Mesendoderm (in vitro differentiated cells): ENCODE measurements at regions not wholly inside any gene's neighbourhood (a gene's known extent, or its start where the extent isn't known, plus 50 kb on each side); places are given as distances from the start of the nearest gene placed in this dataset.
"Not testable (repeated sequence)": the region's sequence is repeated elsewhere in the genome, so short reads cannot be mapped to it uniquely, and the experiment has no call there.

Experiments used
- DNase-seq: peaks from one replicate; pipeline ENCODE4 v3.0.0; 2013
- H2AK5ac ChIP-seq: 2 replicates; pipeline ENCODE4 v1.6.1; 2013; ENCODE audit warnings: low read length, inconsistent platforms
- H2BK120ac ChIP-seq: 2 replicates; pipeline ENCODE4 v1.6.1; 2013; ENCODE audit warnings: low read depth, mild to moderate bottlenecking, low read length, moderate library complexity, mixed read lengths
- H2BK15ac ChIP-seq: replicated peaks from 2 replicates; pipeline ENCODE4 v1.6.1; 2013; ENCODE audit warnings: low read depth, mild to moderate bottlenecking, moderate library complexity
- H2BK5ac ChIP-seq: 2 replicates; pipeline ENCODE4 v1.6.1; 2013; ENCODE audit warnings: low read length, inconsistent platforms
- H3K18ac ChIP-seq: 2 replicates; pipeline ENCODE4 v1.6.1; 2013; ENCODE audit warnings: mild to moderate bottlenecking, low read length, mixed read lengths
- H3K23ac ChIP-seq: one replicate; pipeline ENCODE4 v1.6.1; 2013; ENCODE audit warnings: low read length
- H3K27ac ChIP-seq: 2 replicates; pipeline ENCODE4 v1.5.1; 2013; ENCODE audit warnings: low read depth, mild to moderate bottlenecking, inconsistent platforms, low read length, moderate library complexity
- H3K27me3 ChIP-seq: 2 replicates; pipeline ENCODE4 v1.6.1; 2013; ENCODE audit warnings: low read length, control low read depth, mild to moderate bottlenecking, inconsistent platforms; ENCODE audit not compliant: insufficient read depth, poor library complexity
- H3K36me3 ChIP-seq: 2 replicates; pipeline ENCODE4 v1.6.1; 2013; ENCODE audit warnings: low read length, inconsistent platforms; ENCODE audit not compliant: control insufficient read depth, insufficient read depth
- H3K4ac ChIP-seq: one replicate; pipeline ENCODE4 v1.6.1; 2013; ENCODE audit warnings: low read depth, mild to moderate bottlenecking, low read length, moderate library complexity
- H3K4me1 ChIP-seq: 2 replicates; pipeline ENCODE4 v1.6.1; 2013; ENCODE audit warnings: low read depth, low read length, inconsistent platforms; ENCODE audit not compliant: control insufficient read depth
- H3K4me2 ChIP-seq: 2 replicates; pipeline ENCODE4 v1.6.1; 2013; ENCODE audit warnings: low read length
- H3K4me3 ChIP-seq: 2 replicates; pipeline ENCODE4 v1.5.1; 2013; ENCODE audit warnings: mild to moderate bottlenecking, low read length
- H3K56ac ChIP-seq: one replicate; pipeline ENCODE4 v1.6.1; 2013; ENCODE audit warnings: low read length
- H3K79me1 ChIP-seq: 2 replicates; pipeline ENCODE4 v1.6.1; 2013; ENCODE audit warnings: low read length, inconsistent platforms
- H3K79me2 ChIP-seq: 2 replicates; pipeline ENCODE4 v1.6.1; 2013; ENCODE audit warnings: mild to moderate bottlenecking, low read length; ENCODE audit not compliant: control insufficient read depth, insufficient read depth
- H3K9ac ChIP-seq: 2 replicates; pipeline ENCODE4 v1.6.1; 2013; ENCODE audit warnings: low read length, inconsistent platforms
- H4K5ac ChIP-seq: one replicate; pipeline ENCODE4 v1.6.1; 2013; ENCODE audit warnings: low read length
- H4K8ac ChIP-seq: one replicate; pipeline ENCODE4 v1.6.1; 2013; ENCODE audit warnings: low read depth, mild to moderate bottlenecking, control low read depth, low read length, moderate library complexity
- WGBS: extraction: QIAGEN DNeasy Blood & Tissue Kit; methylation state at CpG from one replicate; pipeline ENCODE4 v1.1.7; 2013; ENCODE audit warnings: low lambda C conversion rate, missing lambda C conversion rate; ENCODE audit not compliant: insufficient coverage; ENCODE audit errors: extremely low coverage; 5-methylcytosine and 5-hydroxymethylcytosine counted together

DNA sequence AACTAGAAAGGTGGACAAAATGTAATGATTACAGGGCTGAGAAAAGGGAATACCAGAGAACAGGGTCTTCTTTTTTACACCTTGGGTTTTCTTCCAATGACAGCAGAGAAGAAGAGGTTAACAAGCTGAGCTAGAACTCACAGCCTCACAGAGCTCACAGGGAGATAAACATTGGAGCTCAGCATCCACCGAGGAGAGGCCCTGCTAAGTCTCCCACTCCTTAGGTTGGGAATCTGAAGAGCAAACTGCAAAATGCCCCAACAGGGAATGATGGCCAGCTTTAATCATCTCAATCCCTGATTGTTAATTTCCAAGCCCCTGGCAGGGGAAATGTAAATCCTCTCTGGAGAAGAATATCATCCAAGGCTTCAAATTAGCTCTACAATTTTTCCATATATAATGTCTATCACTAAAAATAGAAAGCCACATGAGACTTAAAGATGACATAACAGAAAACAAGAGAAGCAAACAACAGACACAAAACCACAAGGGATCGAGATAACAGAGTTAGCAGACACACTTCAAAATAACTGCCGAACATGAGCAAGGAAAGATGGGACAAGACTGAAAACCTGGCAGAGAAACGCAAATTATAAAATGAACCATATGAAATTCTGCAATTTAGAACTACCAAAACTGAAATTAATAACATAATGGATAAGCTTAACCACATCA is 66.1 kb upstream of the ZSCAN2 start:
- not testable (repeated sequence) for H4K8ac ChIP-seq, H3K27ac ChIP-seq, H3K4me2 ChIP-seq, H3K18ac ChIP-seq, H3K79me2 ChIP-seq, H3K27me3 ChIP-seq, H3K4ac ChIP-seq, H2BK15ac ChIP-seq, H3K23ac ChIP-seq, H4K5ac ChIP-seq, H3K79me1 ChIP-seq, H3K36me3 ChIP-seq, H3K56ac ChIP-seq, H2BK120ac ChIP-seq, H3K4me1 ChIP-seq, H3K9ac ChIP-seq, DNase-seq, H2AK5ac ChIP-seq, H3K4me3 ChIP-seq, H2BK5ac ChIP-seq
- WGBS, result no CpG with 5 or more reads among the region's 4 CpGs

DNA sequence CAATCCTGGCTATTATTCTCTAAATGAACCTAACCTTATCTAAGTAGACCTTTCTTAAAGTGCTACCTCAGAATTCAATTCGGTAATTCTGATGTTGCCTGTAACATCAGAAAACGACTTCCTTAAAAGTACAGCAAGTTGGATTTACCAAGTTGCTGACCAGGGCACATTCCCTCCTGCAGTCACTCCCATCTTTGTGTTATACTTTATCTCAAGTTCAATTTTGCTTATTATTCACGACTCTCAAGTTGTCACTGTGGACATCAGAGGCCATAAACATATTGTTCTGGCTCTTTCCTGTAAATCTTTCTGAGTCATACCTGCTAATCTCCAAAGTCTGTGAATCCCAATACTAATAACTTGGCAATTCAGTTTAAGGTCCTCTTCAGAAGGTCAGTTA is 64.6 kb upstream of the ZSCAN2 start:
- H3K36me3 ChIP-seq, H3K79me1 ChIP-seq, H3K9ac ChIP-seq, H3K27me3 ChIP-seq, H2AK5ac ChIP-seq, H3K18ac ChIP-seq, H3K4me2 ChIP-seq, H2BK15ac ChIP-seq, H3K79me2 ChIP-seq, H3K56ac ChIP-seq, H3K4ac ChIP-seq, H3K4me3 ChIP-seq, H3K4me1 ChIP-seq, H4K5ac ChIP-seq, H2BK120ac ChIP-seq, H3K23ac ChIP-seq, H3K27ac ChIP-seq, H2BK5ac ChIP-seq, DNase-seq, H4K8ac ChIP-seq: not testable (repeated sequence)
- no CpG with 5 or more reads among the region's 3 CpGs for WGBS

DNA sequence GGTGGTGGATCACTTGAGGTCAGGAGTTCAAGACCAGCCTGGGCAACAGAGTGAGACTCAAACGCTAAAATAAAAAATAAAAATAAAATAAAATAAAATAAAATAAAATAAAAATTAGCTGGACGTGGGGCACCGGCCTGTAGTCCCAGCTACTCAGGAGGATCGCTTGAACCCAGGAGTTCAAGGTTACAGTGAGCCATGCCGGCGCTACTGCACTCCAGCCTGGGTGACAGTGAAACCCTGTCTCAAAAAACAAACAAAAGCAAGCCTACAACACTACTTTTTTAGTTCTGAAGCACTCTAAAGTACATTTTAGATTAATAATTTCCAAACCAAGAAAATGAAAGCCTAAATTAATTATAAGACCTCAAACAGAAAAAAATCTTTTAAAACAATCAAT is 56.2 kb upstream of the ZSCAN2 start:
- DNase-seq, H2BK120ac ChIP-seq, H4K5ac ChIP-seq, H3K4me2 ChIP-seq, H3K18ac ChIP-seq, H3K4me1 ChIP-seq, H2AK5ac ChIP-seq, H3K79me1 ChIP-seq, H4K8ac ChIP-seq, H3K79me2 ChIP-seq, H3K36me3 ChIP-seq, H2BK15ac ChIP-seq, H3K56ac ChIP-seq, H3K27ac ChIP-seq, H3K27me3 ChIP-seq, H3K9ac ChIP-seq, H3K23ac ChIP-seq, H3K4me3 ChIP-seq, H2BK5ac ChIP-seq, H3K4ac ChIP-seq: not testable (repeated sequence)
- WGBS, result no CpG with 5 or more reads among the region's 6 CpGs

DNA sequence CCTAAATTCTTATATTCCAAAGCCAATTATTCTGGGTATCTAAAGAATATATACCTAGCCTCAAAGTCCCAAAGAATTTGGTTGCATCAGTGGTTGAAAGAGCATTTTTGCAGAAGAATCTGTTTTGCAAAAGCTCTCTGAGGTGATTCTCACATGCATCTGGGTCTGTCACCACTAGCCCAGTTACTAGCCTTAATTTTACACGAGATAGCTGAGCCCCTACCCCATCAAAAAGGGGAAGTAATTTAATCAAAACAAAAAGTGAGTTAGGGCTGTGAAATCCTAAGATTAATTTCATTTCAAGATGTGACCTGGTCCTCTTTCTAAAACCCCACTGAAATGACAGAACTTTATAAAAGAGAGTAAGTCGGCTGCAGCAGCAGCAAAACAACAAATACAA is 53.7 kb upstream of the ZSCAN2 start:
- H3K36me3 ChIP-seq, H3K79me1 ChIP-seq, H3K18ac ChIP-seq, H4K8ac ChIP-seq, H3K4ac ChIP-seq, H3K4me1 ChIP-seq, H2BK15ac ChIP-seq, H2BK5ac ChIP-seq, H3K79me2 ChIP-seq, H3K56ac ChIP-seq, H3K23ac ChIP-seq, H3K4me3 ChIP-seq, H3K4me2 ChIP-seq, H4K5ac ChIP-seq, H3K27me3 ChIP-seq, H3K9ac ChIP-seq, H3K27ac ChIP-seq, DNase-seq, H2AK5ac ChIP-seq, H2BK120ac ChIP-seq: not testable (repeated sequence)
- WGBS, result no CpG with 5 or more reads among the region's 2 CpGs

DNA sequence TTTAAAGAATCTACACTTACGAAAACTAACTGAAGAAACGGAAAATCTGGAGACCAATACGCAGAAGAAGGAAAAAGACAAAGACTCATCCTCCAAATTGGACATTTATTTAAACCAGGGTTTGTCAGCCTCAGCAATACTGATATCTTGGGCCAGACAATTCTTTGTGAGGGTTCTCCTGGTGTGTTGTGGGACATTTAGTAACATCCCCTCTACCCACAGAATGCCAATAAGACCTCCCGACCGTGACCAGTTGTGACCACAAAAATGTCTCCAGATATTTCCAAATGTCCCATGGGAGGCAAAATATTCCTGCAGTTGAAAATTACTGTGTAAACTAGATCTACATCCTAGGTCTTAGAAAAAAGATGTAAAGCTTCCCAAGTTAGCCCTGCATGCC is 50.3 kb upstream of the ZSCAN2 start:
- not testable (repeated sequence) for H3K36me3 ChIP-seq, H3K18ac ChIP-seq, H3K4ac ChIP-seq, H3K27ac ChIP-seq, H3K23ac ChIP-seq, H2AK5ac ChIP-seq, H3K4me2 ChIP-seq, DNase-seq, H3K4me3 ChIP-seq, H3K56ac ChIP-seq, H4K8ac ChIP-seq, H3K9ac ChIP-seq, H2BK5ac ChIP-seq, H3K27me3 ChIP-seq, H2BK120ac ChIP-seq, H3K79me1 ChIP-seq, H4K5ac ChIP-seq, H2BK15ac ChIP-seq, H3K4me1 ChIP-seq, H3K79me2 ChIP-seq
- WGBS, result no CpG with 5 or more reads among the region's 5 CpGs
